GM23338 (cell line): ENCODE measurements at regions not wholly inside any gene's neighbourhood (a gene's known extent, or its start where the extent isn't known, plus 50 kb on each side); places are given as distances from the start of the nearest gene placed in this dataset.

Source experiments
- ATAC-seq: fragments of 200-7000 bp; cut with Tn5 transposase; 3 replicates; pipeline ENCODE4 v1.9.1; 2020
- DNase-seq: peaks from one replicate; pipeline ENCODE4 v3.0.0-alpha.2; 2015; ENCODE audit warnings: low spot score
- H2AFZ ChIP-seq: fragments of 200-600 bp; sonication (generic); 2 replicates; pipeline ENCODE4 v1.8.0; 2016; ENCODE audit warnings: antibody characterized with exemption, mild to moderate bottlenecking, moderate library complexity
- H3F3A ChIP-seq: fragments of 200-600 bp; sonication (generic); replicated peaks from 2 replicates; pipeline ENCODE4 v1.8.0; 2017; ENCODE audit warnings: antibody characterized with exemption, mixed run types, low read depth
- H3K27ac ChIP-seq: fragments of 200-600 bp; sonication (generic); 2 replicates; pipeline ENCODE4 v1.6.1; 2016; ENCODE audit warnings: low read depth
- H3K27me3 ChIP-seq: fragments of 200-600 bp; sonication (generic); 2 replicates; pipeline ENCODE4 v1.8.0; 2016; ENCODE audit warnings: mild to moderate bottlenecking, mixed run types, moderate library complexity; ENCODE audit not compliant: insufficient read depth
- H3K36me3 ChIP-seq: fragments of 200-600 bp; sonication (generic); 2 replicates; pipeline ENCODE4 v1.8.0; 2016; ENCODE audit warnings: mild to moderate bottlenecking; ENCODE audit not compliant: insufficient read depth
- H3K4me1 ChIP-seq: fragments of 200-600 bp; sonication (generic); 2 replicates; pipeline ENCODE4 v1.8.0; 2016; ENCODE audit warnings: mild to moderate bottlenecking, moderate library complexity; ENCODE audit not compliant: insufficient read depth
- H3K4me2 ChIP-seq: fragments of 200-600 bp; sonication (generic); 2 replicates; pipeline ENCODE4 v1.7.1; 2017; ENCODE audit warnings: mixed run types
- H3K4me3 ChIP-seq: fragments of 200-600 bp; sonication (generic); 2 replicates; pipeline ENCODE4 v1.6.1; 2016; ENCODE audit warnings: mixed run types
- H3K79me2 ChIP-seq: fragments of 200-600 bp; sonication (generic); replicated peaks from 2 replicates; pipeline ENCODE4 v1.8.0; 2017; ENCODE audit warnings: mild to moderate bottlenecking; ENCODE audit not compliant: insufficient read depth
- H3K9me2 ChIP-seq: fragments of 200-600 bp; sonication (generic); 2 replicates; pipeline ENCODE4 v1.8.0; 2017; ENCODE audit not compliant: insufficient read depth
- H4K20me1 ChIP-seq: fragments of 200-600 bp; sonication (generic); replicated peaks from 2 replicates; pipeline ENCODE4 v1.8.0; 2017; ENCODE audit warnings: mild to moderate bottlenecking; ENCODE audit not compliant: insufficient read depth
- H3K27ac Mint-ChIP-seq: 2 replicates; pipeline ENCODE4 v1.8.0; 2020; ENCODE audit warnings: inconsistent platforms, mild to moderate bottlenecking, moderate library complexity, mixed read lengths
- H3K27me3 Mint-ChIP-seq: 3 replicates; pipeline ENCODE4 v1.8.0; 2022; ENCODE audit warnings: low read depth, mild to moderate bottlenecking, moderate library complexity, mixed read lengths, inconsistent platforms; ENCODE audit not compliant: insufficient read depth, poor library complexity
- H3K36me3 Mint-ChIP-seq: 3 replicates; pipeline ENCODE4 v1.8.0; 2021; ENCODE audit warnings: low read depth, mild to moderate bottlenecking, inconsistent platforms, moderate library complexity, mixed read lengths
- H3K4me1 Mint-ChIP-seq: 3 replicates; pipeline ENCODE4 v1.8.0; 2020; ENCODE audit warnings: mild to moderate bottlenecking, inconsistent platforms, mixed read lengths
- H3K4me3 Mint-ChIP-seq: 3 replicates; pipeline ENCODE4 v1.8.0; 2021; ENCODE audit warnings: moderate library complexity, mild to moderate bottlenecking, inconsistent platforms, mixed read lengths
- H3K9me3 Mint-ChIP-seq: 3 replicates; pipeline ENCODE4 v1.8.0; 2020; ENCODE audit warnings: moderate library complexity, mild to moderate bottlenecking, inconsistent platforms, mixed read lengths
- CREB1 ChIP-seq: fragments of 250-450 bp; sonication (Bioruptor Pico); IDR thresholded peaks from 2 replicates; pipeline ENCODE4 v1.5.0; 2020; ENCODE audit warnings: low read depth, mild to moderate bottlenecking, moderate library complexity
- EZH2 ChIP-seq: fragments of 200-600 bp; sonication (generic); IDR thresholded peaks from one replicate; pipeline ENCODE4 v1.8.0; 2017; ENCODE audit warnings: antibody characterized with exemption, mild to moderate bottlenecking, low read depth; ENCODE audit not compliant: unreplicated experiment
- EZH2phosphoT487 ChIP-seq: fragments of 200-600 bp; sonication (generic); IDR thresholded peaks from one replicate; pipeline ENCODE4 v1.8.1; 2018; ENCODE audit warnings: antibody characterized with exemption; ENCODE audit not compliant: unreplicated experiment
- JUNB ChIP-seq: IDR thresholded peaks from one replicate; pipeline ENCODE4 v1.6.1; 2016; ENCODE audit warnings: antibody characterized with exemption; ENCODE audit not compliant: unreplicated experiment
- NANOG ChIP-seq: IDR thresholded peaks from 2 replicates; pipeline ENCODE4 v1.6.1; 2016; ENCODE audit warnings: antibody characterized with exemption, borderline replicate concordance
- POLR2AphosphoS5 ChIP-seq: IDR thresholded peaks from 2 replicates; pipeline ENCODE4 v1.6.1; 2016; ENCODE audit warnings: antibody characterized with exemption, low read depth
- STAT1 ChIP-seq: IDR thresholded peaks from one replicate; pipeline ENCODE4 v1.6.1; 2016; ENCODE audit warnings: antibody characterized with exemption; ENCODE audit not compliant: unreplicated experiment
- ZNF114 ChIP-seq: fragments of 250-450 bp; sonication (Bioruptor Pico); IDR thresholded peaks from 2 replicates; pipeline ENCODE4 v1.5.0; 2020; ENCODE audit warnings: mild to moderate bottlenecking, moderate library complexity
- ZNF331 ChIP-seq: fragments of 250-450 bp; sonication (Bioruptor Pico); IDR thresholded peaks from 2 replicates; pipeline ENCODE4 v1.5.0; 2020; ENCODE audit warnings: low read depth, mild to moderate bottlenecking, moderate library complexity
- ZNF462 ChIP-seq: fragments of 250-450 bp; sonication (Bioruptor Pico); IDR thresholded peaks from 2 replicates; pipeline ENCODE4 v1.5.0; 2020; ENCODE audit warnings: mild to moderate bottlenecking, moderate library complexity
- TF ChIP-seq, protein P1 (sequence below), 2 experiments: fragments of 200-600 bp in 1 of 2; sonication (generic) in 1 of 2; conservative IDR thresholded peaks; 2 replicates each; pipeline versions ENCODE4 v1.5.1 to v1.6.1; 2016 to 2017; ENCODE audit warnings: antibody characterized with exemption in 2 of 2, low read depth in 2 of 2, mild to moderate bottlenecking in 2 of 2, moderate library complexity in 1 of 2
- TF ChIP-seq, protein P2 (sequence below): IDR thresholded peaks from one replicate; pipeline ENCODE4 v1.6.1; 2018; ENCODE audit warnings: antibody characterized with exemption; ENCODE audit not compliant: unreplicated experiment
- TF ChIP-seq, protein P3 (sequence below): IDR thresholded peaks from 2 replicates; pipeline ENCODE4 v1.6.1; 2016; ENCODE audit warnings: antibody characterized with exemption

DNA sequence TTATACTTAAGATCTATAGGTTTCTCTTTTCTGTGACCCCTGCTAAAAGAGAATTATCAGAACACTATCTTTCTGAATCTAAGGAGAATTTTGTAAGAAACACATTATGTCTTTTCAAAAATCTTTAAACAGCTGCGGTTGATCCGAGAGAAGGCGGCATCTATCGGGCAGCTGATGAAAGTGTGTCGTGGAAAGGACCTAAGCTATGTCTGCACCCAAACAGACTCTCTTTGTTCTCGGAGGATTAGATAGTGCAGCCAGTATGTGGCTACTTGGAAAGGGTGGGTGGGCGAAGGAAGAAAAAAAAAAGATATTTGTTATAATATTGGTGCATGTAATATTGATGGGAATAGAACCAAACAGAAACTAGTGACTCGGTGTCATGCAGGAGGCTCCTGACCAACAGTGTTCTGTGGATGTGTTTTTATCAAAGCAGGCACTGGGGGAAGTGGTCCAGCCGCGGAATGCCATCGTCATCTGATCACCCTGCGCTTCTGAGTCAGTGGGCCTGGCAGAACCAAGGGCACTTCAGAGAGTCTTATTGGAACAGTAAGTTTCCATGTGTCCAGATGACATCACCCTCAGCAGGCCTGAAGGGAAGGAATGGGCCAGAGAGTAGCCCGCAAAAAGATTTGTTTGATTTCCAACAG lies 509.7 kb upstream of the AKR1E2 start:
- H3K4me3 Mint-ChIP-seq: no peak overlapping the region
- H3K9me3 Mint-ChIP-seq: no peaks in the 10 kb centered on the region
- Histone ChIP-seq H3K27me3 (no peaks in the 10 kb centered on the region), H4K20me1 (no peaks in the 10 kb centered on the region), H2AFZ (peak overlapping the region; percentile 63; the same call in 1 of the 2 replicates), H3K9me2 (peaks cover 12% of the 10 kb centered on the region; the same call in 1 of the 2 replicates), H3K79me2 (no peaks in the 10 kb centered on the region), H3K4me2 (no peak overlapping the region), H3K36me3 (no peaks in the 10 kb centered on the region), H3K4me1 (no peaks in the 10 kb centered on the region), H3K4me3 (no peak overlapping the region), H3F3A (no peaks in the 10 kb centered on the region), H3K27ac (no peak overlapping the region)
- H3K4me1 Mint-ChIP-seq: no peaks in the 10 kb centered on the region
- TF ChIP-seq JUNB (no peak), NANOG (no peak), ZNF331 (CRISPR knock-in tag) (no peak), EZH2phosphoT487 (no peak), POLR2AphosphoS5 (no peak), ZNF114 (CRISPR knock-in tag) (no peak), EZH2 (no peak), CREB1 (CRISPR knock-in tag) (no peak), ZNF462 (CRISPR knock-in tag) (no peak), STAT1 (no peak)
- TF ChIP-seq, protein P1, sequence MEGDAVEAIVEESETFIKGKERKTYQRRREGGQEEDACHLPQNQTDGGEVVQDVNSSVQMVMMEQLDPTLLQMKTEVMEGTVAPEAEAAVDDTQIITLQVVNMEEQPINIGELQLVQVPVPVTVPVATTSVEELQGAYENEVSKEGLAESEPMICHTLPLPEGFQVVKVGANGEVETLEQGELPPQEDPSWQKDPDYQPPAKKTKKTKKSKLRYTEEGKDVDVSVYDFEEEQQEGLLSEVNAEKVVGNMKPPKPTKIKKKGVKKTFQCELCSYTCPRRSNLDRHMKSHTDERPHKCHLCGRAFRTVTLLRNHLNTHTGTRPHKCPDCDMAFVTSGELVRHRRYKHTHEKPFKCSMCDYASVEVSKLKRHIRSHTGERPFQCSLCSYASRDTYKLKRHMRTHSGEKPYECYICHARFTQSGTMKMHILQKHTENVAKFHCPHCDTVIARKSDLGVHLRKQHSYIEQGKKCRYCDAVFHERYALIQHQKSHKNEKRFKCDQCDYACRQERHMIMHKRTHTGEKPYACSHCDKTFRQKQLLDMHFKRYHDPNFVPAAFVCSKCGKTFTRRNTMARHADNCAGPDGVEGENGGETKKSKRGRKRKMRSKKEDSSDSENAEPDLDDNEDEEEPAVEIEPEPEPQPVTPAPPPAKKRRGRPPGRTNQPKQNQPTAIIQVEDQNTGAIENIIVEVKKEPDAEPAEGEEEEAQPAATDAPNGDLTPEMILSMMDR (conservative IDR thresholded peaks at IDR 0.05; ENCODE audit: low read depth in 2 of 2): no peak
- TF ChIP-seq, protein P2, sequence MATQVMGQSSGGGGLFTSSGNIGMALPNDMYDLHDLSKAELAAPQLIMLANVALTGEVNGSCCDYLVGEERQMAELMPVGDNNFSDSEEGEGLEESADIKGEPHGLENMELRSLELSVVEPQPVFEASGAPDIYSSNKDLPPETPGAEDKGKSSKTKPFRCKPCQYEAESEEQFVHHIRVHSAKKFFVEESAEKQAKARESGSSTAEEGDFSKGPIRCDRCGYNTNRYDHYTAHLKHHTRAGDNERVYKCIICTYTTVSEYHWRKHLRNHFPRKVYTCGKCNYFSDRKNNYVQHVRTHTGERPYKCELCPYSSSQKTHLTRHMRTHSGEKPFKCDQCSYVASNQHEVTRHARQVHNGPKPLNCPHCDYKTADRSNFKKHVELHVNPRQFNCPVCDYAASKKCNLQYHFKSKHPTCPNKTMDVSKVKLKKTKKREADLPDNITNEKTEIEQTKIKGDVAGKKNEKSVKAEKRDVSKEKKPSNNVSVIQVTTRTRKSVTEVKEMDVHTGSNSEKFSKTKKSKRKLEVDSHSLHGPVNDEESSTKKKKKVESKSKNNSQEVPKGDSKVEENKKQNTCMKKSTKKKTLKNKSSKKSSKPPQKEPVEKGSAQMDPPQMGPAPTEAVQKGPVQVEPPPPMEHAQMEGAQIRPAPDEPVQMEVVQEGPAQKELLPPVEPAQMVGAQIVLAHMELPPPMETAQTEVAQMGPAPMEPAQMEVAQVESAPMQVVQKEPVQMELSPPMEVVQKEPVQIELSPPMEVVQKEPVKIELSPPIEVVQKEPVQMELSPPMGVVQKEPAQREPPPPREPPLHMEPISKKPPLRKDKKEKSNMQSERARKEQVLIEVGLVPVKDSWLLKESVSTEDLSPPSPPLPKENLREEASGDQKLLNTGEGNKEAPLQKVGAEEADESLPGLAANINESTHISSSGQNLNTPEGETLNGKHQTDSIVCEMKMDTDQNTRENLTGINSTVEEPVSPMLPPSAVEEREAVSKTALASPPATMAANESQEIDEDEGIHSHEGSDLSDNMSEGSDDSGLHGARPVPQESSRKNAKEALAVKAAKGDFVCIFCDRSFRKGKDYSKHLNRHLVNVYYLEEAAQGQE: no peak
- TF ChIP-seq, protein P3, sequence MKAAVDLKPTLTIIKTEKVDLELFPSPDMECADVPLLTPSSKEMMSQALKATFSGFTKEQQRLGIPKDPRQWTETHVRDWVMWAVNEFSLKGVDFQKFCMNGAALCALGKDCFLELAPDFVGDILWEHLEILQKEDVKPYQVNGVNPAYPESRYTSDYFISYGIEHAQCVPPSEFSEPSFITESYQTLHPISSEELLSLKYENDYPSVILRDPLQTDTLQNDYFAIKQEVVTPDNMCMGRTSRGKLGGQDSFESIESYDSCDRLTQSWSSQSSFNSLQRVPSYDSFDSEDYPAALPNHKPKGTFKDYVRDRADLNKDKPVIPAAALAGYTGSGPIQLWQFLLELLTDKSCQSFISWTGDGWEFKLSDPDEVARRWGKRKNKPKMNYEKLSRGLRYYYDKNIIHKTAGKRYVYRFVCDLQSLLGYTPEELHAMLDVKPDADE: no peak
- no peaks in the 10 kb centered on the region for H3K27me3 Mint-ChIP-seq
- ATAC-seq (no peak), DNase-seq (no peak)
- no peaks in the 10 kb centered on the region for H3K36me3 Mint-ChIP-seq
- H3K27ac Mint-ChIP-seq: no peak overlapping the region
